ENCODE measurements at regions not wholly inside any gene's neighbourhood (a gene's known extent, or its start where the extent isn't known, plus 50 kb on each side); places are given as distances from the start of the nearest gene placed in this dataset.
"Not testable (repeated sequence)": the region's sequence is repeated elsewhere in the genome, so short reads cannot be mapped to it uniquely, and the experiment has no call there.

DNA sequence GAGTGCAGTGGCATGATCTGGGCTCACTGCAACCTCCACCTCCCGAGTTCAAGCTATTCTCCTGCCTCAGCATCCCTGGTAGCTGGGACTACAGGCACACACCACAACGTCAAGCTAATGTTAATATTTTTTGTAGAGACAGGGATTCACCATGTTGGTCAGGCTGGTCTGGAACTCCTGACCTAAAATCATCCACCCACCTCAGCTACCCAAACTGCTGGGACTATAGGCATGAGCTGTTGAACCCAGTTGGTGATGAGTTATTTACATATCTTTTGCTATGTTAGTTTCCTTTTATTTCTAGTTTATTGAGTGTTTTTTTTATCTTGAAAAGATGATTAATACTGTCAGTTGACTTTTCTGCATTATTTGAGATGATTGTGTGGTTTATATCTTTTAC is 53.3 kb upstream of the GPR39 start:
- H3K9me3 Mint-ChIP-seq, result peaks cover 9 to 27% of the 10 kb centered on the region in 2 donors
- H3K27me3 Mint-ChIP-seq; ATAC-seq (replicated peaks); H3K4me1 Mint-ChIP-seq (ENCODE audit: low read depth in 2 of 2); DNase-seq; H3K36me3 Mint-ChIP-seq (ENCODE audit: insufficient read depth); H3K27ac Mint-ChIP-seq; H3K4me3 Mint-ChIP-seq: not testable (repeated sequence)

DNA sequence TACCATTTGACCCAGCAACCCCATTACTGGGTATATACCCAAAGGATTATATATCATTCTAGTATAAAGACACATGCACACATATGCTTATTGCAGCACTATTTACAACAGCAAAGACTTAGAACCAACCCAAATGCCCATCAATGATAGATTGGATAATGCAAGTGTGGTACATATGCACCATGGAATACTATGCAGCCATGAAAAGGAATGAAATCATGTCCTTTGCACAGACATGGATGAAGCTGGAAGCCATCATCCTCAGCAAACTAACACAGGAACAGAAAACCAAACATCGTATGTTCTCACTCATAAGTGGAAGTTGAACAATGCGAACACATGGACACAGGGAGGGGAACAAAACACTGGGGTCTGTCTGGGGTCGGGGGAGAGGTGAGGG is 50.6 kb upstream of the GPR39 start:
- not testable (repeated sequence) for ATAC-seq (replicated peaks); H3K36me3 Mint-ChIP-seq (ENCODE audit: insufficient read depth); DNase-seq; H3K4me1 Mint-ChIP-seq (ENCODE audit: low read depth in 2 of 2); H3K27ac Mint-ChIP-seq; H3K27me3 Mint-ChIP-seq; H3K4me3 Mint-ChIP-seq
- peaks cover 9 to 27% of the 10 kb centered on the region in 2 donors for H3K9me3 Mint-ChIP-seq

DNA sequence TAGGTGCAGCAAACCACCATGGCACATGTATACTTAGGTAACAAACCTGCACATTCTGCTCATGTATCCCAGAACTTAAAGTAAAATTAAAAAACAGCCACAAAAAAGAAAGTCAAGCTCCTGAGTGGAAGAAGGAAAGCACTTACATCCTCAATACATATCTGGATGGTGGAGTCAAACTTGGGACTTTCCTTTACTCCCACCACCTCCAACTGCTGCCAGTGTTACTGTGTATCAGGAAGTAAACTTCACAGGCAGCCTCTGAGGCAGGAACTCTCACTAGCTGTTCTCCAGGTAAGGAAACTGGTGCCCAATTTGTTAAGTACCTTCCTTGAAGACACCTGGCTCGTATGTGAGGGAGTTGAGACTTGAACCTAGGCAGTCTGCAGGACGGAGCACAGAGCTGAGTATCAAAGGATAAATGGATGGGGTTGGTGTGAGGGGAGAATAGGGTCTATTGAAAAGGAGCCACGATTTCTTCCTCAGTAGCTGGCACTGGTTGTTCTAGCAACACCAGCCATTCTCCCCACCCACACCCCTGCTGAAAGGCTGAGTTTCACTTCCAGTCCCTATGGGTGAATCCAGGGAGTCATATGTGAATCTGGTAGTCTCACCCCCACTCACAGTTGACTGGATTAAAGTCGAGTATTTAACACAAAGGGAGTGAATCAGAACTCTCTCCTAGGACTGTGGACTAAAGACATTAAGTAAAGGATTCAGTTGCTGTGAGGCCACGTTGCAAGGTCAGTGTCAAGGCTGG is 50.0 kb upstream of the GPR39 start:
- H3K9me3 Mint-ChIP-seq, result peaks cover 9 to 27% of the 10 kb centered on the region in 2 donors
- no peaks in the 10 kb centered on the region for H3K27me3 Mint-ChIP-seq

More for the DNA sequence above, 50.0 kb upstream of the GPR39 start:
- Mint-ChIP-seq H3K4me1 (ENCODE audit: low read depth in 2 of 2) (no peaks in the 10 kb centered on the region), H3K4me3 (no peak overlapping the region), H3K27ac (no peak overlapping the region), H3K36me3 (ENCODE audit: insufficient read depth) (no peaks in the 10 kb centered on the region)
- ATAC-seq (replicated peaks) (no peak), DNase-seq (no peak)

Data from effector memory CD8-positive, alpha-beta T cell (primary cell).